Chondrocyte (in vitro differentiated cells): ENCODE measurements at regions not wholly inside any gene's neighbourhood (a gene's known extent, or its start where the extent isn't known, plus 50 kb on each side); places are given as distances from the start of the nearest gene placed in this dataset.

ENCODE experiments used
- DNase-seq: peaks from one replicate; pipeline ENCODE4 v3.0.0; 2021; ENCODE audit warnings: mixed read lengths, low spot score
- H3K27ac Mint-ChIP-seq: one replicate; pipeline ENCODE4 v1.8.0; 2021; ENCODE audit warnings: mild to moderate bottlenecking, moderate library complexity, mixed read lengths; ENCODE audit not compliant: unreplicated experiment
- H3K27me3 Mint-ChIP-seq: 2 replicates; pipeline ENCODE4 v1.8.0; 2021; ENCODE audit warnings: low read depth, mixed read lengths
- H3K36me3 Mint-ChIP-seq: 2 replicates; pipeline ENCODE4 v1.8.0; 2021; ENCODE audit warnings: low read depth, mixed read lengths
- H3K4me1 Mint-ChIP-seq: 2 replicates; pipeline ENCODE4 v1.8.0; 2021; ENCODE audit warnings: low read depth, mild to moderate bottlenecking, mixed read lengths
- H3K4me3 Mint-ChIP-seq: one replicate; pipeline ENCODE4 v1.8.0; 2021; ENCODE audit warnings: mild to moderate bottlenecking, moderate library complexity, mixed read lengths; ENCODE audit not compliant: unreplicated experiment
- H3K9me3 Mint-ChIP-seq: 2 replicates; pipeline ENCODE4 v1.8.0; 2021; ENCODE audit warnings: low read depth, mixed read lengths
- TF ChIP-seq, protein P1 (sequence below): fragments of 200-600 bp; sonication (generic); IDR thresholded peaks from 2 replicates; pipeline ENCODE4 v1.5.0; 2021; ENCODE audit warnings: antibody characterized with exemption, mild to moderate bottlenecking, moderate library complexity

DNA sequence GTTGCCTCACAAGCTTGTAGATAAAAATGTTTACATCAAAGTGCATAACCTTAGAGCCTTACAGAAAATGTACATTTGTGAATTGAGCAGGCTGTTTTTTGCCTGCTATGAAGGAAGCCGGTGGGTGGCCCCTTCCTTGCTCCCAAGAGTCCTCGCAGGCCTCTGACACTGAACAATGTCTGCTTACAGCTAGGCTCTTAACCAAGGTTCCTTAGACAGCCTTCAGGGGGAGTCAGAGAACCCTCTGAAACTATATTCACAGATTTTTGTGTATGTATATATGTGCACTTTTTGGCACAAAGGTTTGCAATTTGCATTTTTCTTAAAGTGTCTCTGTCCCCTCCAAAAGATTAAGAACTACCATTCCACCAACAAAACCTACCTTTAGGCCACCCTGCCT is 282.6 kb downstream of the BARHL2 start:
- H3K4me1 Mint-ChIP-seq: no peaks in the 10 kb centered on the region
- no peak overlapping the region for H3K4me3 Mint-ChIP-seq
- no peak overlapping the region for H3K27ac Mint-ChIP-seq
- DNase-seq: no peak
- TF ChIP-seq, protein P1, sequence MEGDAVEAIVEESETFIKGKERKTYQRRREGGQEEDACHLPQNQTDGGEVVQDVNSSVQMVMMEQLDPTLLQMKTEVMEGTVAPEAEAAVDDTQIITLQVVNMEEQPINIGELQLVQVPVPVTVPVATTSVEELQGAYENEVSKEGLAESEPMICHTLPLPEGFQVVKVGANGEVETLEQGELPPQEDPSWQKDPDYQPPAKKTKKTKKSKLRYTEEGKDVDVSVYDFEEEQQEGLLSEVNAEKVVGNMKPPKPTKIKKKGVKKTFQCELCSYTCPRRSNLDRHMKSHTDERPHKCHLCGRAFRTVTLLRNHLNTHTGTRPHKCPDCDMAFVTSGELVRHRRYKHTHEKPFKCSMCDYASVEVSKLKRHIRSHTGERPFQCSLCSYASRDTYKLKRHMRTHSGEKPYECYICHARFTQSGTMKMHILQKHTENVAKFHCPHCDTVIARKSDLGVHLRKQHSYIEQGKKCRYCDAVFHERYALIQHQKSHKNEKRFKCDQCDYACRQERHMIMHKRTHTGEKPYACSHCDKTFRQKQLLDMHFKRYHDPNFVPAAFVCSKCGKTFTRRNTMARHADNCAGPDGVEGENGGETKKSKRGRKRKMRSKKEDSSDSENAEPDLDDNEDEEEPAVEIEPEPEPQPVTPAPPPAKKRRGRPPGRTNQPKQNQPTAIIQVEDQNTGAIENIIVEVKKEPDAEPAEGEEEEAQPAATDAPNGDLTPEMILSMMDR: peak; percentile 43
- H3K9me3 Mint-ChIP-seq: no peaks in the 10 kb centered on the region
- peaks cover 5% of the 10 kb centered on the region for H3K27me3 Mint-ChIP-seq
- no peaks in the 10 kb centered on the region for H3K36me3 Mint-ChIP-seq

DNA sequence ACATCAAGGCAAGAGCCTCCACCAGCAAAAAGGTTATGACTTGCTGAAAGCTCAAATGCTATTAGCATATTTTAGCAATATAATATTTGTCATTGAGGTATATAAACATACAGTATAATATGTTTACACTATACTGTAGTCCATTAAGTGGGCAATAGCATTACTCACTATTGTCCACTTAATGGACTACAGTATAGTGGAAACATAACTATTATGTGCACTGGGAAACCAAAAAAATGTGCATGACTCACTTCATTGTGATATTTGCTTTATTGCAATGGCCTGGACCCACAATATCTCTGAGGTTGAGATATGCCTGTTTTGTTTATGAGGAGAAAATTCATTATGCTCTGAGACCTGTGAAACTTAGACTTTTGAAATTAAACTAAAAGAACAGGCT is 300.0 kb downstream of the BARHL2 start:
- peaks cover 7% of the 10 kb centered on the region for H3K9me3 Mint-ChIP-seq
- H3K36me3 Mint-ChIP-seq: no peaks in the 10 kb centered on the region
- no peak for DNase-seq
- no peak overlapping the region for H3K4me3 Mint-ChIP-seq
- TF ChIP-seq, protein P1: no peak
- H3K4me1 Mint-ChIP-seq: no peaks in the 10 kb centered on the region
- H3K27ac Mint-ChIP-seq: no peak overlapping the region
- peaks cover 5% of the 10 kb centered on the region for H3K27me3 Mint-ChIP-seq

DNA sequence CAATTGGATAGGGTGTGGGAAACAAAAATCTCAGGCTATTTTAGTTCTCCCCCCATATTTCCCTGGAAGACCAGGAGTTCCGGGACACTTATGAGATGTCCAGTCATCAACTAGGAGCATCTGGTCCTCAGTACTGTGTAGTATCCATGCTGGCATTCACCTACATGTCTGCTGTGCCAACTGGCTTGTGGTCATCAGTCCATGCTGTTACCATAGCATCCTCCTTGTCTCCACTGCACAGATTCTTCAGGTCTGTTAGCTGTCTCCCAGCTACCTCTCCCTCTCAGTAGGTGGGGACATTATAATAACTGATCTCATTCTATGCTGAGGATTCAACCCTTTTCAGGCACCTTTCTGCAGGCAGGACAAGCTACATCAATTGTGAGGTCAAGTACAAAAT is 302.9 kb downstream of the BARHL2 start:
- no peaks in the 10 kb centered on the region for H3K36me3 Mint-ChIP-seq
- H3K4me1 Mint-ChIP-seq: no peaks in the 10 kb centered on the region
- TF ChIP-seq, protein P1: no peak
- H3K4me3 Mint-ChIP-seq: no peak overlapping the region
- peaks cover 5% of the 10 kb centered on the region for H3K27me3 Mint-ChIP-seq
- no peak overlapping the region for H3K27ac Mint-ChIP-seq
- peaks cover 13% of the 10 kb centered on the region for H3K9me3 Mint-ChIP-seq
- no peak for DNase-seq

DNA sequence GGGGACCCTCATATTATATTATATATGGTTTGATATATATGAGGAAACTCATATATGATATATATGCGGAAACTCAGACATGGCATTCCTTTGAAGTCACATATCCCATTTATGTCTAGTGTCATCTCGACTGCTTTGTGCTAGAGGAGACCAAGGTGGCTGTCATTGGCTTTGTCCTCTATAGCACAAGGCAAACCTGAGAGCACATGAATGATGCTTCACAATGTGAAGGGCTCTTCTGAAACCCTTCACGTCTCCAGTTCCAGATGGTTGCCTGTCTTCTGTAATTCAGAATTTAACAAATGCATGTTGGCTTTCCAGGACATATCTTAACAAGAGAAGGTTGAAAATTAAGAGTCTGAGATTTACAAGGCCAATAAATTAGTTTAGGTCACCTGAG is 303.6 kb downstream of the BARHL2 start:
- no peak for DNase-seq
- H3K4me1 Mint-ChIP-seq: no peaks in the 10 kb centered on the region
- TF ChIP-seq, protein P1: no peak
- no peaks in the 10 kb centered on the region for H3K36me3 Mint-ChIP-seq
- H3K27me3 Mint-ChIP-seq: peaks cover 5% of the 10 kb centered on the region
- H3K9me3 Mint-ChIP-seq: peaks cover 13% of the 10 kb centered on the region
- H3K27ac Mint-ChIP-seq: no peak overlapping the region
- H3K4me3 Mint-ChIP-seq: no peak overlapping the region

DNA sequence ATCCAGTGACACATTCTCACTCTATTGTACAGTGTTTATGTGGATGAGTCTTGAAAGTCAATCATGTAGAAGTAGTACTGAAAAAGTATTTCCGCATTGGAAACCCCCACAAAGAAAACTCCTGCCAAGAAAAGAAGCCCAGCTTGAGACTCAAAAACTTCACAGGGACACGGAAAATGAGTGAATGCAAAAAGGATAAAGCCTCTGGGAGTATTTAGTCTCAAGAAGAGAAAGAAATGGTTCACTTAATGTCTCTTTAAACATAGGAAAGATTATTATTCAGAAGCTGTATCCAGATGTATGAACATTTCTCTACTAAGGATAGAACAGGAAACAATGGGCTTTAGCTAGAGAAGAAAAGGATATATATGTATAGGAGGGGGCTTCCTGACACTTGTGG is 304.5 kb downstream of the BARHL2 start:
- peaks cover 13% of the 10 kb centered on the region for H3K9me3 Mint-ChIP-seq
- H3K27me3 Mint-ChIP-seq: peaks cover 2% of the 10 kb centered on the region
- no peak for DNase-seq
- no peak overlapping the region for H3K27ac Mint-ChIP-seq
- H3K36me3 Mint-ChIP-seq: no peaks in the 10 kb centered on the region
- TF ChIP-seq, protein P1: no peak
- no peaks in the 10 kb centered on the region for H3K4me1 Mint-ChIP-seq
- H3K4me3 Mint-ChIP-seq: no peak overlapping the region
